ENCODE measurements at regions not wholly inside any gene's neighbourhood (a gene's known extent, or its start where the extent isn't known, plus 50 kb on each side); places are given as distances from the start of the nearest gene placed in this dataset.

- no peak for DNase-seq (ENCODE audit: low spot score, unreplicated experiment)
- H3K4me1 Mint-ChIP-seq (ENCODE audit: low read depth), result peaks cover 15% of the 10 kb centered on the region
- no peaks in the 10 kb centered on the region for H3K36me3 Mint-ChIP-seq (ENCODE audit: insufficient read depth)
- no peaks in the 10 kb centered on the region for H3K9me3 Mint-ChIP-seq (ENCODE audit: low read depth)
- H3K27ac Mint-ChIP-seq, result no peak overlapping the region
- peaks cover 13% of the 10 kb centered on the region for H3K27me3 Mint-ChIP-seq
- no peak overlapping the region for H3K4me3 Mint-ChIP-seq (ENCODE audit: low read depth)
- TF ChIP-seq CTCF (IDR thresholded peaks at IDR 0.05; ENCODE audit: unreplicated experiment), result no peak
These were observed 136.3 kb upstream of the ASTN2 start for GRCh38 chr9:117551171-117551570.

- no peak for DNase-seq (ENCODE audit: low spot score, unreplicated experiment)
- H3K27ac Mint-ChIP-seq, result no peak overlapping the region
- H3K4me3 Mint-ChIP-seq (ENCODE audit: low read depth), result no peak overlapping the region
- peaks cover 13% of the 10 kb centered on the region for H3K27me3 Mint-ChIP-seq
- H3K9me3 Mint-ChIP-seq (ENCODE audit: low read depth), result no peaks in the 10 kb centered on the region
- TF ChIP-seq CTCF (IDR thresholded peaks at IDR 0.05; ENCODE audit: unreplicated experiment), result no peak
- no peaks in the 10 kb centered on the region for H3K36me3 Mint-ChIP-seq (ENCODE audit: insufficient read depth)
- H3K4me1 Mint-ChIP-seq (ENCODE audit: low read depth), result peaks cover 15% of the 10 kb centered on the region
These were observed 134.6 kb upstream of the ASTN2 start for GRCh38 chr9:117549444-117549843.

- TF ChIP-seq CTCF (IDR thresholded peaks at IDR 0.05; ENCODE audit: unreplicated experiment), result no peak
- no peak overlapping the region for H3K27ac Mint-ChIP-seq
These were observed 133.7 kb upstream of the ASTN2 start for GRCh38 chr9:117548556-117548955.

GRCh38 chr9:117547904-117548303 lies 133.0 kb upstream of the ASTN2 start:
- no peaks in the 10 kb centered on the region for H3K9me3 Mint-ChIP-seq (ENCODE audit: low read depth)
- peaks cover 13% of the 10 kb centered on the region for H3K27me3 Mint-ChIP-seq
- peaks cover 19% of the 10 kb centered on the region for H3K4me1 Mint-ChIP-seq (ENCODE audit: low read depth)
- no peak overlapping the region for H3K27ac Mint-ChIP-seq
- TF ChIP-seq CTCF (IDR thresholded peaks at IDR 0.05; ENCODE audit: unreplicated experiment), result no peak
- no peaks in the 10 kb centered on the region for H3K36me3 Mint-ChIP-seq (ENCODE audit: insufficient read depth)
- no peak for DNase-seq (ENCODE audit: low spot score, unreplicated experiment)
- no peak overlapping the region for H3K4me3 Mint-ChIP-seq (ENCODE audit: low read depth)

More at GRCh38 chr9:117548556-117548955, 133.7 kb upstream of the ASTN2 start:
- no peaks in the 10 kb centered on the region for H3K9me3 Mint-ChIP-seq (ENCODE audit: low read depth)
- H3K4me1 Mint-ChIP-seq (ENCODE audit: low read depth), result peaks cover 15% of the 10 kb centered on the region
- H3K36me3 Mint-ChIP-seq (ENCODE audit: insufficient read depth), result no peaks in the 10 kb centered on the region
- DNase-seq (ENCODE audit: low spot score, unreplicated experiment), result no peak
- H3K4me3 Mint-ChIP-seq (ENCODE audit: low read depth), result no peak overlapping the region
- peaks cover 13% of the 10 kb centered on the region for H3K27me3 Mint-ChIP-seq

GRCh38 chr9:117546894-117547678 lies 132.2 kb upstream of the ASTN2 start:
- no peak for DNase-seq (ENCODE audit: low spot score, unreplicated experiment)
- TF ChIP-seq CTCF (IDR thresholded peaks at IDR 0.05; ENCODE audit: unreplicated experiment), result no peak
- Mint-ChIP-seq H3K27ac (no peak overlapping the region), H3K27me3 (peaks cover 10% of the 10 kb centered on the region), H3K4me1 (ENCODE audit: low read depth) (peaks cover 21% of the 10 kb centered on the region), H3K36me3 (ENCODE audit: insufficient read depth) (no peaks in the 10 kb centered on the region), H3K9me3 (ENCODE audit: low read depth) (no peaks in the 10 kb centered on the region), H3K4me3 (ENCODE audit: low read depth) (peak overlapping the region; percentile 63)
